ENCODE measurements at regions not wholly inside any gene's neighbourhood (a gene's known extent, or its start where the extent isn't known, plus 50 kb on each side); places are given as distances from the start of the nearest gene placed in this dataset.

DNA sequence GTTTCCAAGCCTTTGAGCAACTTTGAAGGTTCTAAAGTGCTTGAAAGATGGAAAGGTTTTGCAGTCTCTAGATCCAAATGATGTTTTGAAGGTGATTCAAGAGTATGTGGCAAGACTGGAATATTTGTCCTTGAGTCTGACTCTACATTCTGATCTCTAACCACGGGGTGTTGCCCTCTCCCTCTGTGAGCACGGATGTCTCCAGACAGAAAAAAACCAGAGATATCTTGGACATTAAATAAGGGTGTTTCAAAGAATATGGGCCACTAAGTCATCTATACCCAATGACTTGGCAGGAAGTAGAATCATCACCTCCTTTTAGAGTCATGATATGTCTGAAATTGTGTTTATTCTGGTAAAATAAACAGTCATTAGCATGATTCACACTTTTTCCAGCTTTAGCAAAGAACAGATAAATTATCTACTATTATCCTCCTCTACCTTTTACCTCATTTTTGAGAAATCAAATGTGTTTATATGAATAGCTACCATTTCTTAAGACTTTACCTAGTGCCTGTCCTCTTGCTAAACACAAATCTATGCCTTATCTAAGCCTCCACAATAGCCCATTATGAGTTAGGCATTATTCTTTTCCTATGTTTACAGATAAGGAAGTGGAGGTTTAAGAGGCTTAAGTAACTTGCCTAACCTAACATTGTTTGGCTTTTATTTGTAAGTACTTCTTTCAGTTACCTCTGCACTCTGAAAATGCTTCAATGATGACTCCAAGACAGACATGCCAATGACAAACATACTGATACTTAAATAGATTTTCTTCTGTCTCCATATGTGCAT lies 384.4 kb downstream of the BMP2 start:
- TF ChIP-seq, protein P1, sequence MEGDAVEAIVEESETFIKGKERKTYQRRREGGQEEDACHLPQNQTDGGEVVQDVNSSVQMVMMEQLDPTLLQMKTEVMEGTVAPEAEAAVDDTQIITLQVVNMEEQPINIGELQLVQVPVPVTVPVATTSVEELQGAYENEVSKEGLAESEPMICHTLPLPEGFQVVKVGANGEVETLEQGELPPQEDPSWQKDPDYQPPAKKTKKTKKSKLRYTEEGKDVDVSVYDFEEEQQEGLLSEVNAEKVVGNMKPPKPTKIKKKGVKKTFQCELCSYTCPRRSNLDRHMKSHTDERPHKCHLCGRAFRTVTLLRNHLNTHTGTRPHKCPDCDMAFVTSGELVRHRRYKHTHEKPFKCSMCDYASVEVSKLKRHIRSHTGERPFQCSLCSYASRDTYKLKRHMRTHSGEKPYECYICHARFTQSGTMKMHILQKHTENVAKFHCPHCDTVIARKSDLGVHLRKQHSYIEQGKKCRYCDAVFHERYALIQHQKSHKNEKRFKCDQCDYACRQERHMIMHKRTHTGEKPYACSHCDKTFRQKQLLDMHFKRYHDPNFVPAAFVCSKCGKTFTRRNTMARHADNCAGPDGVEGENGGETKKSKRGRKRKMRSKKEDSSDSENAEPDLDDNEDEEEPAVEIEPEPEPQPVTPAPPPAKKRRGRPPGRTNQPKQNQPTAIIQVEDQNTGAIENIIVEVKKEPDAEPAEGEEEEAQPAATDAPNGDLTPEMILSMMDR (conservative IDR thresholded peaks at IDR 0.05; ENCODE audit: low read length) = no peak
- no peak for TF ChIP-seq EZH2phosphoT487 (IDR thresholded peaks at IDR 0.05; ENCODE audit: borderline replicate concordance)
